ENCODE measurements at regions not wholly inside any gene's neighbourhood (a gene's known extent, or its start where the extent isn't known, plus 50 kb on each side); places are given as distances from the start of the nearest gene placed in this dataset.

DNA sequence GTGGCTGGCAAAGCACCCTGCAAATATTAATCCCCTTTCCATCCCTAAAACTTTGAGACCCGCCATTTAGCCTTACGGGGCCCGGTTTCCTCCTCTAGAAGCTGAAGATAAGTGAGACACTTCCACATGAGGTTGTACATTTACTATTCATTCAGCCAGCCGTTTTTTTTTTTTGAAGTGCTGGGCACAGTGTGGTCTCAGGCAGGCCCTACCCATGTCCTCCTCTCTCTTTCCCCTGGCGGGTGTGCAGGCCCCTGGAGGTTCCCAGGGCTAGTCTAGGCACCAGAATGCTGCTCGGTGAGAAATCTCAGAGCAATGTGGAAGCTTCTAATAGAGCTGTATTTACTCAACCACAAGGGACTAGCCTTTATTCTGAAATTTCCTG is 107.4 kb upstream of the LARP1 start:
- no peaks in the 10 kb centered on the region for H3K36me3 Mint-ChIP-seq (ENCODE audit: low read depth)
- TF ChIP-seq, protein P1, sequence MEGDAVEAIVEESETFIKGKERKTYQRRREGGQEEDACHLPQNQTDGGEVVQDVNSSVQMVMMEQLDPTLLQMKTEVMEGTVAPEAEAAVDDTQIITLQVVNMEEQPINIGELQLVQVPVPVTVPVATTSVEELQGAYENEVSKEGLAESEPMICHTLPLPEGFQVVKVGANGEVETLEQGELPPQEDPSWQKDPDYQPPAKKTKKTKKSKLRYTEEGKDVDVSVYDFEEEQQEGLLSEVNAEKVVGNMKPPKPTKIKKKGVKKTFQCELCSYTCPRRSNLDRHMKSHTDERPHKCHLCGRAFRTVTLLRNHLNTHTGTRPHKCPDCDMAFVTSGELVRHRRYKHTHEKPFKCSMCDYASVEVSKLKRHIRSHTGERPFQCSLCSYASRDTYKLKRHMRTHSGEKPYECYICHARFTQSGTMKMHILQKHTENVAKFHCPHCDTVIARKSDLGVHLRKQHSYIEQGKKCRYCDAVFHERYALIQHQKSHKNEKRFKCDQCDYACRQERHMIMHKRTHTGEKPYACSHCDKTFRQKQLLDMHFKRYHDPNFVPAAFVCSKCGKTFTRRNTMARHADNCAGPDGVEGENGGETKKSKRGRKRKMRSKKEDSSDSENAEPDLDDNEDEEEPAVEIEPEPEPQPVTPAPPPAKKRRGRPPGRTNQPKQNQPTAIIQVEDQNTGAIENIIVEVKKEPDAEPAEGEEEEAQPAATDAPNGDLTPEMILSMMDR (conservative IDR thresholded peaks at IDR 0.05) = no peak
- no peaks in the 10 kb centered on the region for H3K36me3 ChIP-seq (ENCODE audit: control insufficient read depth, insufficient read depth, low read length)
- no peaks in the 10 kb centered on the region for H3K4me1 ChIP-seq (ENCODE audit: control insufficient read depth, insufficient read depth, low read length)
- peaks cover 12% of the 10 kb centered on the region for H3K4me1 Mint-ChIP-seq
- H3K27ac ChIP-seq (ENCODE audit: low read depth, low read length) = no peak overlapping the region
- H3K9me3 Mint-ChIP-seq = peaks cover 39% of the 10 kb centered on the region
- H3K27me3 Mint-ChIP-seq (ENCODE audit: insufficient read depth) = peaks cover 22% of the 10 kb centered on the region
- peaks cover 38% of the 10 kb centered on the region for H3K9me3 ChIP-seq (ENCODE audit: control insufficient read depth, low read length)
- H3K4me3 Mint-ChIP-seq = peak overlapping the region; percentile 52
- 86 to 100% methylated on average over 5 to 6 of the region's 6 CpGs for WGBS, 2 experiments (ENCODE audit: insufficient coverage in 1 of 2, insufficient read length in 1 of 2)
- H3K4me3 ChIP-seq (ENCODE audit: low read length) = no peak overlapping the region
- peak overlapping the region; percentile 84 for H3K27ac Mint-ChIP-seq
- H3K27me3 ChIP-seq (ENCODE audit: control insufficient read depth, insufficient read depth, low read length, poor library complexity, severe bottlenecking) = no peaks in the 10 kb centered on the region
- no peak overlapping the region for H3K9ac ChIP-seq (ENCODE audit: extremely low read depth, low read length, poor library complexity, severe bottlenecking)
- DNase-seq = no peak

DNA sequence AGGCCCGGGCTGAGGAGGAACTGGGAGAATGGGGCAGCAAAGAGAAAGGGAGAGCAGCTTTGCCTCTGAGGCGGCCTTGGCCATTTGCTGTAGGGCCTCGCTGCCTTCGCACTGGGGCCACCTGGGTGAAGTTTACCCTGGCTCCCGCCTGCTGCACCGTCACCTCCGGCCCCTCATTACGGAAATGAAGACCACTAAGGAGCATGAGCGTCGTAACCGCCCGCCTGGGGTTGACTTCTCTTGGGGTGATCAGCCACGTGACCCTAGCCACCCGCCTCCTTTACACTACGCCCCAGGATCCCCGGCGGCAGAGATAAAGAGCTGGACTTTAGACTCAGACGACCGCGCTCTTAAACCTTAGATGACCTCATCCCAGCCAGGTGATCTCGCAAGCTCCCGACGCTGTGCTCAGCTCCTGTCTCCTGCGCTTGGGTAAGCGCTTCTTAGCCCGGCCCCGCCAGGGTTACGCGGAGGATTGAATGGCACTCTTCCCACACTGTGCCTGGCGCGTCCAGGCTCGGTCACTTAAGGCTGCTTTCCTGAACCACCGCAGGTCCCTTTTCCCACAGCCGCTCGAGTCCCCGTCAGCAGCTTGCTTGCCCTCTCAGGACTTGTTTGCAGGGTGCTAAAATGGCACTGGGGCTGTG is 107.9 kb upstream of the LARP1 start:
- Mint-ChIP-seq H3K27me3 (ENCODE audit: insufficient read depth) (peaks cover 22% of the 10 kb centered on the region), H3K27ac (peak overlapping the region; percentile 84), H3K9me3 (peaks cover 44% of the 10 kb centered on the region), H3K4me1 (peaks cover 11% of the 10 kb centered on the region), H3K4me3 (peak overlapping the region; percentile 52), H3K36me3 (ENCODE audit: low read depth) (no peaks in the 10 kb centered on the region)
- Histone ChIP-seq H3K27me3 (ENCODE audit: control insufficient read depth, insufficient read depth, low read length, poor library complexity, severe bottlenecking) (no peaks in the 10 kb centered on the region), H3K9ac (ENCODE audit: extremely low read depth, low read length, poor library complexity, severe bottlenecking) (no peak overlapping the region), H3K27ac (ENCODE audit: low read depth, low read length) (no peak overlapping the region), H3K36me3 (ENCODE audit: control insufficient read depth, insufficient read depth, low read length) (no peaks in the 10 kb centered on the region), H3K4me1 (ENCODE audit: control insufficient read depth, insufficient read depth, low read length) (no peaks in the 10 kb centered on the region), H3K9me3 (ENCODE audit: control insufficient read depth, low read length) (peaks cover 44% of the 10 kb centered on the region), H3K4me3 (ENCODE audit: low read length) (no peak overlapping the region)
- 75 to 81% methylated on average over 30 to 36 of the region's 36 CpGs for WGBS, 2 experiments (ENCODE audit: insufficient coverage in 1 of 2, insufficient read length in 1 of 2)
- TF ChIP-seq, protein P1 (conservative IDR thresholded peaks at IDR 0.05) = no peak
- DNase-seq = peak; percentile 89

DNA sequence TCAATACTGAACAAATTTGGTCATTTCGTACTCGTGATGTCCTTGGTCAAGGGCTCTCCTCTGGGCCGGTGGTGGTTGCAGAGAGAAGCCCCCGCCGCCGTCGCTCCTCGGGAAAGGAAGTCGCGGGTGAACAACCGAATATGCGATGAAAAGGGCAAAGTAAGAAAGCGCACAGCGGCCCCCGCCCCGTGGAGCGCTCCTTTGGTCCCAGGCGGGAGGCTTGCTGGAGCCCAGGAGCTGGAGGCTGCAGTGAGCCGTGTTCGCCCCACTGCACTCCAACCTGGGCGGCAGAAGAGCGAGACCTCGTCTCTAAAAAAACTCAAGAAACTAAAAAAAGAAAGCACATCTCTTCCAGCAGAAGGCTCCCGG is 108.4 kb upstream of the LARP1 start:
- peaks cover 22% of the 10 kb centered on the region for H3K27me3 Mint-ChIP-seq (ENCODE audit: insufficient read depth)
- WGBS, 2 experiments (ENCODE audit: insufficient coverage in 1 of 2, insufficient read length in 1 of 2) = 89 to 91% methylated on average over 13 to 24 of the region's 24 CpGs

More for the DNA sequence above, 108.4 kb upstream of the LARP1 start:
- Mint-ChIP-seq H3K9me3 (peaks cover 49% of the 10 kb centered on the region), H3K27ac (peak overlapping the region; percentile 84), H3K4me3 (peak overlapping the region; percentile 52), H3K36me3 (ENCODE audit: low read depth) (no peaks in the 10 kb centered on the region), H3K4me1 (peaks cover 11% of the 10 kb centered on the region)
- Histone ChIP-seq H3K9ac (ENCODE audit: extremely low read depth, low read length, poor library complexity, severe bottlenecking) (no peak overlapping the region), H3K27ac (ENCODE audit: low read depth, low read length) (no peak overlapping the region), H3K4me3 (ENCODE audit: low read length) (no peak overlapping the region), H3K4me1 (ENCODE audit: control insufficient read depth, insufficient read depth, low read length) (no peaks in the 10 kb centered on the region), H3K36me3 (ENCODE audit: control insufficient read depth, insufficient read depth, low read length) (no peaks in the 10 kb centered on the region), H3K9me3 (ENCODE audit: control insufficient read depth, low read length) (peaks cover 49% of the 10 kb centered on the region), H3K27me3 (ENCODE audit: control insufficient read depth, insufficient read depth, low read length, poor library complexity, severe bottlenecking) (no peaks in the 10 kb centered on the region)
- TF ChIP-seq, protein P1 (conservative IDR thresholded peaks at IDR 0.05) = no peak
- DNase-seq = no peak
